SK-N-SH (cell line): ENCODE measurements at regions not wholly inside any gene's neighbourhood (a gene's known extent, or its start where the extent isn't known, plus 50 kb on each side); places are given as distances from the start of the nearest gene placed in this dataset.

Experiments used
- CTCF ChIA-PET: fragments of 300-600, 350-600 bp; formaldehyde crosslinking; extraction: SDS; loops from one replicate; lab custom pipeline; 2021; lab: Yijun Ruan, JAX
- POLR2A ChIA-PET: fragments of 350-600 bp; sonication (Branson Sonifier 250); formaldehyde crosslinking; extraction: SDS; loops from one replicate; lab custom pipeline; 2020; ENCODE audit warnings: antibody characterized with exemption, inconsistent platforms; lab: Yijun Ruan, JAX
- DNase-seq: peaks from one replicate; pipeline ENCODE4 v3.0.0; 2012
- H2AFZ ChIP-seq: fragments of 200-600 bp; sonication (generic); 2 replicates; pipeline ENCODE4 v1.8.1; 2016; ENCODE audit warnings: antibody characterized with exemption, mild to moderate bottlenecking, low read depth
- H3F3A ChIP-seq: fragments of 200-600 bp; sonication (generic); replicated peaks from 2 replicates; pipeline ENCODE3; 2016; ENCODE audit warnings: antibody characterized with exemption, mild to moderate bottlenecking; ENCODE audit not compliant: insufficient read depth
- H3K27ac ChIP-seq, 2 experiments: fragments of 200-500 bp in 1 of 2; fragments of 200-600 bp in 1 of 2; sonication (Bioruptor generic) in 1 of 2; sonication (generic), shearing (Covaris generic) in 1 of 2; 2 replicates each; pipeline versions ENCODE4 v1.5.1 to v1.6.1; 2014 to 2016; ENCODE audit warnings: low read depth in 2 of 2, inconsistent platforms in 1 of 2, low read length in 1 of 2, mild to moderate bottlenecking in 1 of 2, mixed read lengths in 1 of 2
- H3K27me3 ChIP-seq: fragments of 200-600 bp; sonication (generic), shearing (Covaris generic); 2 replicates; pipeline ENCODE4 v1.6.1; 2016; ENCODE audit warnings: mixed run types; ENCODE audit not compliant: insufficient read depth
- H3K36me3 ChIP-seq, 2 experiments: fragments of 200-500 bp in 1 of 2; fragments of 200-600 bp in 1 of 2; sonication (Bioruptor generic) in 1 of 2; sonication (generic) in 1 of 2; replicated peaks in 1 of 2; 2 replicates each; pipeline versions ENCODE3 to v1.5.1; 2014 to 2016; ENCODE audit warnings: low read length in 1 of 2, mild to moderate bottlenecking in 1 of 2; ENCODE audit not compliant: insufficient read depth in 2 of 2, control insufficient read depth in 1 of 2
- H3K4me1 ChIP-seq, 2 experiments: fragments of 200-500 bp in 1 of 2; fragments of 200-600 bp in 1 of 2; sonication (Bioruptor generic) in 1 of 2; sonication (generic), shearing (Covaris generic) in 1 of 2; 2 replicates each; pipeline versions ENCODE4 v1.5.1 to v1.6.1; 2014 to 2016; ENCODE audit warnings: low read depth in 1 of 2, low read length in 1 of 2, mixed run types in 1 of 2; ENCODE audit not compliant: insufficient read depth in 2 of 2, control insufficient read depth in 1 of 2
- H3K4me2 ChIP-seq: fragments of 200-600 bp; sonication (generic), shearing (Covaris generic); 2 replicates; pipeline ENCODE4 v1.6.1; 2017; ENCODE audit warnings: mixed run types
- H3K4me3 ChIP-seq, 2 experiments: fragments of 200-500 bp in 1 of 2; fragments of 200-600 bp in 1 of 2; sonication (Bioruptor generic) in 1 of 2; sonication (generic), shearing (Covaris generic) in 1 of 2; 2 replicates each; pipeline versions ENCODE4 v1.5.1 to v1.8.1; 2014 to 2016; ENCODE audit warnings: low read depth in 2 of 2, inconsistent platforms in 1 of 2, low read length in 1 of 2, mild to moderate bottlenecking in 1 of 2, mixed read lengths in 1 of 2, moderate library complexity in 1 of 2
- H3K79me2 ChIP-seq: fragments of 200-600 bp; sonication (generic); 2 replicates; pipeline ENCODE4 v1.8.1; 2017; ENCODE audit warnings: mild to moderate bottlenecking; ENCODE audit not compliant: insufficient read depth
- H3K9ac ChIP-seq: fragments of 200-600 bp; sonication (generic); 2 replicates; pipeline ENCODE4 v1.6.1; 2017; ENCODE audit warnings: mixed run types
- H3K9me2 ChIP-seq: fragments of 200-600 bp; sonication (generic); 2 replicates; pipeline ENCODE4 v1.6.1; 2017; ENCODE audit warnings: mixed run types
- H3K9me3 ChIP-seq: fragments of 200-600 bp; sonication (generic); 2 replicates; pipeline ENCODE4 v1.6.1; 2017; ENCODE audit warnings: mixed run types, mild to moderate bottlenecking, moderate library complexity
- H4K20me1 ChIP-seq: fragments of 200-600 bp; sonication (generic); 2 replicates; pipeline ENCODE4 v1.6.1; 2017; ENCODE audit warnings: mild to moderate bottlenecking, mixed run types; ENCODE audit not compliant: insufficient read depth
- CHD2 ChIP-seq: fragments of 150-350 bp; IDR thresholded peaks from 2 replicates; pipeline ENCODE4 v1.6.1; 2018; ENCODE audit warnings: low read length; ENCODE audit not compliant: partially characterized antibody
- CTCF ChIP-seq: fragments of 200-600 bp; sonication (generic); IDR thresholded peaks from 2 replicates; pipeline ENCODE4 v1.6.1; 2017; ENCODE audit warnings: antibody characterized with exemption, mild to moderate bottlenecking, moderate library complexity
- EP300 ChIP-seq, 2 experiments: IDR thresholded peaks; 2 replicates each; pipeline versions ENCODE4 v1.4.0 to v1.6.1; 2012; ENCODE audit warnings: borderline replicate concordance in 1 of 2, low read depth in 1 of 2, low read length in 1 of 2
- EZH2phosphoT487 ChIP-seq: fragments of 200-600 bp; sonication (generic); IDR thresholded peaks from 2 replicates; pipeline ENCODE4 v1.6.1; 2017; ENCODE audit warnings: low read depth, mixed run types, mild to moderate bottlenecking, antibody characterized with exemption, moderate library complexity, borderline replicate concordance
- FOSL2 ChIP-seq: IDR thresholded peaks from 2 replicates; pipeline ENCODE4 v1.4.0; 2012; ENCODE audit warnings: low read depth, mild to moderate bottlenecking, moderate library complexity, borderline replicate concordance
- FOXM1 ChIP-seq: IDR thresholded peaks from 2 replicates; pipeline ENCODE4 v1.4.0; 2012; ENCODE audit warnings: low read depth, mild to moderate bottlenecking
- GABPA ChIP-seq: IDR thresholded peaks from 2 replicates; pipeline ENCODE4 v1.4.0; 2012; ENCODE audit warnings: low read depth, mild to moderate bottlenecking
- JUND ChIP-seq: IDR thresholded peaks from 2 replicates; pipeline ENCODE4 v1.4.0; 2012
- MXI1 ChIP-seq: IDR thresholded peaks from 2 replicates; pipeline ENCODE4 v1.6.1; 2012; ENCODE audit warnings: mild to moderate bottlenecking, low read depth, low read length, improper control_type of control experiment
- NRF1 ChIP-seq: IDR thresholded peaks from 2 replicates; pipeline ENCODE4 v1.6.1; 2012; ENCODE audit warnings: low read depth, mild to moderate bottlenecking, low read length
- POLR2AphosphoS5 ChIP-seq: IDR thresholded peaks from 2 replicates; pipeline ENCODE4 v1.6.1; 2012; ENCODE audit warnings: low read depth, low read length
- RAD21 ChIP-seq: IDR thresholded peaks from 2 replicates; pipeline ENCODE4 v1.6.1; 2012; ENCODE audit warnings: mild to moderate bottlenecking, low read length
- RXRA ChIP-seq: IDR thresholded peaks from 2 replicates; pipeline ENCODE4 v1.4.0; 2012; ENCODE audit warnings: low read depth, mild to moderate bottlenecking, borderline replicate concordance
- SIN3A ChIP-seq: IDR thresholded peaks from 2 replicates; pipeline ENCODE4 v1.6.1; 2012; ENCODE audit warnings: low read depth, mild to moderate bottlenecking, low read length, moderate library complexity, borderline replicate concordance
- SMC3 ChIP-seq: IDR thresholded peaks from 2 replicates; pipeline ENCODE4 v1.6.1; 2012; ENCODE audit warnings: low read depth, low read length, improper control_type of control experiment
- TAF1 ChIP-seq: IDR thresholded peaks from 2 replicates; pipeline ENCODE4 v1.6.1; 2012; ENCODE audit warnings: low read depth, mild to moderate bottlenecking, low read length, moderate library complexity, borderline replicate concordance
- TCF12 ChIP-seq: IDR thresholded peaks from 2 replicates; pipeline ENCODE4 v1.4.0; 2012
- TEAD4 ChIP-seq: IDR thresholded peaks from 2 replicates; pipeline ENCODE4 v1.4.0; 2012; ENCODE audit warnings: mild to moderate bottlenecking, borderline replicate concordance; ENCODE audit not compliant: insufficient read depth
- USF1 ChIP-seq: IDR thresholded peaks from 2 replicates; pipeline ENCODE4 v1.4.0; 2012; ENCODE audit warnings: low read depth, borderline replicate concordance
- YY1 ChIP-seq: IDR thresholded peaks from 2 replicates; pipeline ENCODE4 v1.4.0; 2012; ENCODE audit warnings: low read depth, mild to moderate bottlenecking
- ZBTB33 ChIP-seq: IDR thresholded peaks from 2 replicates; pipeline ENCODE4 v1.4.0; 2012; ENCODE audit warnings: low read depth, borderline replicate concordance
- WGBS: methylation state at CpG from one replicate; pipeline ENCODE4 v1.1.6; 2017; ENCODE audit warnings: low lambda C conversion rate; 5-methylcytosine and 5-hydroxymethylcytosine counted together
- TF ChIP-seq, protein P1 (sequence below): fragments of 150-350 bp; IDR thresholded peaks from 2 replicates; pipeline ENCODE4 v1.6.1; 2016; ENCODE audit warnings: mild to moderate bottlenecking, low read depth, low read length

- WGBS: 26% methylated on average over 8 of the region's 9 CpGs
- POLR2A ChIA-PET: no interaction called here
- Histone ChIP-seq H3K4me1 (peaks cover 0 to 9% of the 10 kb centered on the region in 2 experiments; a peak in 1 of 4 replicates), H3K79me2 (no peaks in the 10 kb centered on the region), H3K4me3 (no peak overlapping the region), H3K36me3 (no peaks in the 10 kb centered on the region), H3K27me3 (no peaks in the 10 kb centered on the region), H3F3A (no peaks in the 10 kb centered on the region)
- no peak for TF ChIP-seq JUND
- no peak for TF ChIP-seq EZH2phosphoT487
- TF ChIP-seq TCF12: no peak
- TF ChIP-seq TEAD4: no peak
- no peak for TF ChIP-seq SIN3A
- TF ChIP-seq YY1: no peak
- TF ChIP-seq POLR2AphosphoS5: no peak
- TF ChIP-seq SMC3: no peak
- no peak for TF ChIP-seq NRF1
- TF ChIP-seq USF1: no peak
- no peak for TF ChIP-seq FOSL2
- TF ChIP-seq FOXM1: no peak
- TF ChIP-seq, protein P1, sequence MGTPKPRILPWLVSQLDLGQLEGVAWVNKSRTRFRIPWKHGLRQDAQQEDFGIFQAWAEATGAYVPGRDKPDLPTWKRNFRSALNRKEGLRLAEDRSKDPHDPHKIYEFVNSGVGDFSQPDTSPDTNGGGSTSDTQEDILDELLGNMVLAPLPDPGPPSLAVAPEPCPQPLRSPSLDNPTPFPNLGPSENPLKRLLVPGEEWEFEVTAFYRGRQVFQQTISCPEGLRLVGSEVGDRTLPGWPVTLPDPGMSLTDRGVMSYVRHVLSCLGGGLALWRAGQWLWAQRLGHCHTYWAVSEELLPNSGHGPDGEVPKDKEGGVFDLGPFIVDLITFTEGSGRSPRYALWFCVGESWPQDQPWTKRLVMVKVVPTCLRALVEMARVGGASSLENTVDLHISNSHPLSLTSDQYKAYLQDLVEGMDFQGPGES: no peak
- TF ChIP-seq RXRA: no peak
- no peak for TF ChIP-seq MXI1
- TF ChIP-seq, all 33 proteins: peak for 0
- Histone ChIP-seq H3K9ac (no peak overlapping the region), H3K4me2 (no peak overlapping the region), H3K9me2 (no peaks in the 10 kb centered on the region), H3K9me3 (no peaks in the 10 kb centered on the region), H4K20me1 (no peaks in the 10 kb centered on the region), H3K27ac (no peak overlapping the region), H2AFZ (no peak overlapping the region)
- DNase-seq: no peak
- CTCF ChIA-PET: no interaction called here
Measured at GRCh38 chr1:3983181-3983580, 83.1 kb upstream of the C1orf174 start.

GRCh38 chr1:3984586-3984985 lies 84.5 kb upstream of the C1orf174 start:
- no peak for DNase-seq
- ChIA-PET CTCF (interaction anchor here (1.0 kb wide), 1 partner anchor 11 kb away, joined by 3 read pairs; no protein-coding TSS in a partner anchor), POLR2A (no interaction called here)
- WGBS: 68% methylated on average over 13 of the region's 13 CpGs
- Histone ChIP-seq H3K9me3 (no peaks in the 10 kb centered on the region), H4K20me1 (no peaks in the 10 kb centered on the region), H3K27me3 (no peaks in the 10 kb centered on the region), H3K9me2 (no peaks in the 10 kb centered on the region), H3K4me2 (no peak overlapping the region), H2AFZ (no peak overlapping the region), H3K27ac (no peak overlapping the region), H3K36me3 (no peaks in the 10 kb centered on the region), H3K4me3 (no peak overlapping the region), H3K9ac (no peak overlapping the region), H3K79me2 (no peaks in the 10 kb centered on the region), H3F3A (no peaks in the 10 kb centered on the region), H3K4me1 (peaks cover 0 to 9% of the 10 kb centered on the region in 2 experiments; a peak in 1 of 4 replicates)
- TF ChIP-seq RAD21 (no peak), CTCF (no peak), CHD2 (no peak), EP300 (IDR thresholded peaks at IDR 0.05; ENCODE audit: borderline replicate concordance in 1 of 2, low read depth in 1 of 2, low read length in 1 of 2) (no peak), GABPA (no peak), TAF1 (no peak), TCF12 (no peak), ZBTB33 (no peak), NRF1 (no peak), USF1 (no peak), FOXM1 (no peak), TEAD4 (no peak)
- TF ChIP-seq, protein P1: no peak
